Inflammatory macrophage (primary cell): ENCODE measurements at regions not wholly inside any gene's neighbourhood (a gene's known extent, or its start where the extent isn't known, plus 50 kb on each side); places are given as distances from the start of the nearest gene placed in this dataset.

Source experiments
- DNase-seq, 2 donors: peaks; one replicate each; pipeline ENCODE4 v3.0.0-alpha.2; 2020 to 2022

DNA sequence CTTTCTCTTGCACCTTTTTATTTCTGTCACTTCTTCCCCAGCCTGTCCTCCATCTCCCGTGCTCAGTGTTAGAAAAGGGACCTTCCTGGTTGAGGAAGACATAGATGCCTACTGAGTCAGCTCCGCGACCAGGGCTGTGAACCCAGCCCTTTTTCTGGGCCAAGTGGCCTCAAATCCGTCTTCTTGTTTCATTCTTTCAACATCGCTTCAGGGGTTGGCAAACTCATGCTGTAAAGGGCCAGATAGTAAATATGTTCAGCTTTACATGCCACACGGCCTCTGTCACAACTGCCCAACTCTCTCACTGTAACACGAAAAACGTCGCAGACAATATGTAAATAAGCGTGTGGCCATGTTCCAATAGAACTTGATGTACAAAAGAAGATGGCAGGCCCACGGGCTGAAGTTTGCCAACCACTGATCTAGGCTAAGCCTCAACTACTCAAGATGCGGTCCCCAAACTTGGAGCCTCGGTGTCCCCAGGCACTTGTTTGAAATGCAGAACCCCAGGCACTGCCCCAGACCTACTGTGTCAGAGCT lies 338.4 kb downstream of the MN1 start:
- no peak for DNase-seq

DNA sequence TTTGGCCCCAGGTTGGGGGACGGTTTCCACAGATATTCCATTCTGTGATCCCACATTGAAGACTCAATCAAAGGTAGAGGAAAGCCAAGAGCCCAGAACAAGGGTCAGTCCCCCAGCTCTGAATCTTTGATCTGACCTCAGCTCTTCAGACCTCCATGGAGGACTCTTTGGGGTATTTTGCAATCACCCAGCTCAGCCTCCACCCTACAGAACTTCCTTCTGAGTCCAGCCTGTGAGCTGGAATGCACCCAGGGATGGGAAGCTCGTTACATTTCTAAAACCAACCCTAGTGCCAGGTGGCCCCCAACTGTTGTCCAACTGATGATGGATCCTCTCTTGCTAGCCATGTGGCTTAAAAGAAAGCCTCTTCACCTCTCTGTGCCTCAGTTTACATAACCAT lies 335.3 kb downstream of the MN1 start:
- no peak for DNase-seq

DNA sequence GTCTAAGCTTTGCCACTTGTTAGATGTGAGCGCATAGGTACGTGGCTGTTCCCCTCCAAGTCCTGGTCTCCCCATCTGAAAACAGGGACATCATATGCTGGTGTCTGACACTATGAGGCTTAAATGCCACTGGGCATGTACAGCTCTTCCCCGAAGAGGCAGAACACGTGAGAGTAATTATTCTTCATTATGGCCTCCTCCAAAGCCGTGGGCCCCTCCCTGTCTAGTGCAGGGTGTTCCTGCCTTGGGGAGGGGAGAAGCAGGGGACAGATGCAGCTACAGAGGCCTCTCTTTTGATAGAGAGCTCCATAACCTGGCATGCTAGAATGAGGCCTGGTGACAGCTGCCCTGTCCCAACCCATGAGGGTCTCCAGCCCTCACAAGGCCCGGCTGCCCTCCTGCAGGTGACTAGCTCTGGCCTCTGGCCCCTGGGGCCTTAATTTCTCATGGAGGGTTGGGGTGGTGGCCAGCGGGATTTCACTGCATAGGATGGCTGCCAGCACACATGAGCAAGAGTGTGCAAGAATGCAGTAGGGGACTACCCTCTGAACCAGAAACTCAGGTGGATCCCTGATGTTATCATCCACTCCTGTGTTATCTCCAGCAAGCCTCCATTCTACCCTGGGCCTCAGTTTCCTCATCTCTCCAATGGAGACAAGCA lies 334.6 kb downstream of the MN1 start:
- no peak for DNase-seq

DNA sequence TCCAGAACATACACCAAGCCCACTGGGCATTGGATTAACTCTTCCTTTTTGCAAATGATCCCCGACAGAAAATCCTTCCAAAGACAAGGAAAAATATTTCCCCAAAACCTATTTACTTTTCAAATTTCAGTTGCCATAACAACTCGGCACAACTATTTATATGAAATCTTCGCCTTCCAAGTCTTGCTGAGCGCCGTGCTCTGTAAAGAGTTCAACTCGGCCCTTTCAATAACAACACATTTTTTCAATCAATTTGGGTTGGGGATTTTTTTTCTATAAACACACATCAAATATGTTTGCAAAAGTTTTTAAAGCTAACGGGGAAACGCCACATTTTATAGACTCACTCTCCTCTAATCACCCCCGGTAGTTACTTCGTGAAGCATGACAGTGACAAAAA lies 333.8 kb downstream of the MN1 start:
- DNase-seq: no peak

DNA sequence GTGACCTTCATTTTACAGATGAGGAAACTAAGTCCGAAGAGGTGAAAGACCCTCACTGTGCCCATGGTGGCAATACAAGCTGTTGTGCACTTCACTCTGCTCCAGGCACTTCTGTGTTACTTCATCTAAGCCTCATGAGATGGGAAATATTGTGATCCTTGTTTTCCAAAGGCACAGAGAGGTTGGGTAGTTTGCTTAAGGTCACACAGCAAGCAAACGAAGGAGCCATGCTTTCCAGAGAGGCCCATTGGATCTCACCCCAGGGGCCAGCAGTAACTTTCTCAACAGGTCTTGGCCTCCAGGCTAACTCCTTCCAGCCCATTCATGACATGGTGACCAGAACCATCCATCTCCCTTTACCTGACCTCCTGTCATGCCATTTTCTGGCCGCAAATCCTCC lies 332.8 kb downstream of the MN1 start:
- DNase-seq: no peak

DNA sequence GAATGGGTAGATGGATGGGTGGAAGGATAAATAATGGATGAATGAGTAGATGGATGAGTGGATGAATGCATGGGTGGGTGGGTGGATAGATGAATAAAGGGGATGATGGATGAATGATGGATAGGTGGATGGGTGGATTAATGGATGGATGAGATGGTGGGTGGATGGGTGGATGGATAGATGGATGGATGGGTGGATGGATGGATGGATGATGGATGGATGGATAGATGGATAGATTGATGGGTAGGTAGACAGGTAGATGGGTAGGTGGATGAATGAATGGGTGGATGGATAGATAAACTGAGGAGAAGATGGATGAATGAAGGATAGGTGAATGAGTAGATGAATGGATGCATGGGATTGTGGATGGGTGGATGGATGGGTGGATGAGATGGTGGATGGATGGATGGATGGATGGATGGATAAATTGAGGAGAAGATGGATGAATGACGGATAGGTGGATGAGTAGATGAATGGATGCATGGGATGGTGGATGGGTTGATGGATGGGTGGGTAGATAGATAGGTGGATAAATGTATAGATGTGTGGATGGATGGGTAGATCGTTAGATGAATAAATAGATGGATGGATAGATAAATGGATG lies 331.3 kb downstream of the MN1 start:
- DNase-seq: no peak

DNA sequence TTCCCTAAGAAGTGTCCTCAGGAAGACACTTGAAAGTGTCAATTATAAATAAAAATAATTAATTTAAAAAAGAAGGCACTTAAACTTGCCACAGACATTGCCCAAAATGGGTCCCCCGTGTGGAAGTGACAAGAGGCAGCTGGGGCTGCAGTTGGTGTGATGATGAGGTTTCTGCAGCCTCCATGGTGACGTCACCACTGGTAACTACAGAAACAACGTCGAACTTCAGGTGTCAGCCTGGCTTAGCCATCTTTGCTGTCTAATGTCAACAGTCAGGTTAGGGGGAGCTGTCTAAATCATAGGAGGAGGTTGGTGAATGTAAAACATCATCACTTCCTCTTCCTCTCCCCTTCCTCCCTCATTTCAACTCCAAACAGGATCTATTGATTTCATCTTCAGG lies 328.6 kb downstream of the MN1 start:
- no peak for DNase-seq

DNA sequence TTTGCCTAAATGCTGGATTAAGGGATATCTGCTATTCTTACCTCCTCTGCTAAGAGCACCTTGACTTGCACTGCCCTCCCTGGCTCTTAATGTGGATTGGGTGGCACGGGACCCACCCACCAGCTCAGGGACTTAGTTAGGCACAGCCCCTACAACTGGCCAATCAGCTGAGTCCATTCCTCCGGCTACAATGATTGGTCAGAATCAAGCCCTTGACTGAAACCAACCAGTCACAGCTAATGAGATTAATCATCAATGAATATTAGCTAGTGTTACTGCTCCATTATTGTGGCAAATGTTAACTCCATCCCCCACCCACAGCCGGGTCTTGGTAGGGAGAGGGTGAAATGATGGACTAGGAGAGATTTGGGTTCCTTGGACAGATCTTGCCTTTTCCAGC lies 328.0 kb downstream of the MN1 start:
- no peak for DNase-seq

DNA sequence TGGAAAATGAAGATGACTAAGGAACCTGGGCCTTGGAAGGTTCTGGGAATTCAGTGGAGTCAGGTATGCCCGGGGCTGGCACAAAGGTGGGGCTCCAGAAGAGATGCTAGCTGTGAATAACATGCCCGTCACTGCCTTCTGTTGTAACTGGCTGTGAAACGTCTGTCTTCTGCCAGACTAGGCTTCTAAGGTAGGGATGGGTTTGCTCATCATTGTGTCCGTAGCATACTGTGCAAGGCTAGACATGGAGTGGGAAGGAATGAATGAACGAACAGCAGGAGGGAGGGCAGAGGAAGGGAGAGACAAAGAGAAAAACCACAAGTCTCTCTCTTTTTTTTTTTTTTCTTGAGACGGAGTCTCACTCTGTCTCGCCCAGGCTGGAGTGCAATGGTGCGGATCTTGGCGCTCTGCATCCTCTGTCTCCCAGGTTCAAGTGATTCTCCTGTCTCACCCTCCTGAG lies 327.4 kb downstream of the MN1 start:
- DNase-seq: no peak

DNA sequence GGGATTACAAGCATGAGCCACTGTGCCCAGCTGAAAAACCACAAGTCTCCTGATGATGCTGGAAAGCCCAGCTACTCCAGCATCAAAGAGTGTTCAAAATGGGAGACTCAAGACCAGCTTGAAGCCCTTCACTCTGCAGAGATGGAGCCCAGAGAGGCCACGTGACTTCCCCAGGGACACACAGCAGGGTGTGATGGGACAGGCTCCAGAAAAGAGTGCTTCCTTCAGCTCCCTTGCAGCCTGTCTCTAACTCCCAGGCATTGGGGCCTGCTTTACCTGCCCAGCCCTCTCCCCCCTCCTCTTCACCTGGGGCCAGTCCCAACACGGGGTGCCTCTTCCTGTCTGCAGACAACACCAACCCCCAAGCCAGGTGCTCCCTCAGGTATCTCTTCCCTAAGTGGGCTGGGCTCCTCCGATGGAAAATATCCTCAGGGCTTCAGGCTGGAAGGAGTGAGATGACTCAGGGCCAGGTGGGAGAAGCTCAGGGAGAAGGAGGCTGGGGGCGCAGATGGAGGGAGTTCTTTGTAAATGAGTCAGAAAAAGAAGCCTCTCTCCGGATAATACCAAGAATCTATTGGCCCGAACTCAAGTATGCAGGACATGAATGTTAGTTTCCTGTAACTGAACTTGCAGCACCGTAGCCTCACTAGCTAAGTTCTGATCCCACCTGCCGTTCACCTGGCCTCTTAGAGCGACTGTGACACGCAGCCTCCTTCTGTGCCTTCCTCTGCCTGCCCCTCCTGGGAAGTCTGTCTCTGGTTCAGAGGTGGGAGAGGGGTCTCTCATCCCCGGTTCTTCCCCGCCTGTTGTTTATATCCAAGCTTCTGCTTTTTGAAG lies 326.6 kb downstream of the MN1 start:
- DNase-seq: no peak

DNA sequence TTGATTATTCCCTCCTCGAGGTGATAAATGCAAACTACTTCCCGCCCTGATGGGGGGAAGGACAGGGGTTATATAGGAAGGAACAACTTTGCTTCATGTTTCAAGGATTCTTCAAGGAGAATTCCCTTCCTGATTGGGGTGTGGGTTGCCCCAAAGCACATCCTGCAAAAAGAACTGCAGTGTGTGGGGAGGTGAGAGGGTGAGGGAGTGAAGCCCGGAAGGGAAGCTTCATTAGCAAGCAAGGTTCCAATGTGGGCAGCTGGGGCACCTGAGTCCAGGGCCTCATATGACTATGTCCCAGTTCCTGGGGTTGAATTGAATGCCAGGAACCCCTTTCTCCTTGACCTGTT lies 326.0 kb downstream of the MN1 start:
- DNase-seq: no peak

DNA sequence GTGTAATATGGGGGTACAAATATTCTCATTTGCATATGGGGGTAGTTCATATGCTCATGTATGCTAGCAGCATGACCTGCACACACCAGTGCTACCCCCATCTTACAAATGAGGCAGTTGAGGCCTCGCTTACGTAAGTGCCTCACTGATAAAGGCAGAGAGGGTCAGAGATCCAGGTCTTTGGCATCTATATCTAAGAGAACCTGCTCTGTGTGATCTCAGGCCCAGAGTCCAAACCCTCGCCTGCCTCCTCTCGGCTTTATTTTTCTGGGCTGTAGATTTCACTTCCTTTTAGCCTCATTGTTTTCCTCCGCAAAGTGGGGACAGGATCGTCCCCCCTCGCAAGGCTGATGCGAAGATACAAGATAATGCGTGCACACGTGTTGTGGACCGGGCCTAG lies 325.2 kb downstream of the MN1 start:
- DNase-seq: no peak

DNA sequence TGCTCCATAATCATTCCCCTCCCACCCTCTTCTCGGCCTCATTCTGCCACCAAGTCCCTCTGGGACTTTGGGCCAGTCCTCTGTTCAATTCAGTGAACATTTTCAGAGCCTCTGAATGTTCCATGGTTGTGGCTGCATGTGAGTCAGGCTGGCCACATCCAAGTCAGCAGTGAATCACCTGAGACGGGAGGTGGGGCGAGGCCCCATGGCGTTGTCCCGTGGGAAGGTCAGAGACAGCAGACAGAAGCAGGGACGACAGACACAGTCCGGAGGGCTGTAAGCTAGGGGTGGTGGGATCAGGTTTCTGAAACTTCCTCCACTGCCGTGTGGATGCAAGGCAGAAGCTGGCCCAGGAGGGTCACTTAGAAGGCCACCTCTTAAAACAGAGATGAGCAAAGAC lies 324.8 kb downstream of the MN1 start:
- no peak for DNase-seq

DNA sequence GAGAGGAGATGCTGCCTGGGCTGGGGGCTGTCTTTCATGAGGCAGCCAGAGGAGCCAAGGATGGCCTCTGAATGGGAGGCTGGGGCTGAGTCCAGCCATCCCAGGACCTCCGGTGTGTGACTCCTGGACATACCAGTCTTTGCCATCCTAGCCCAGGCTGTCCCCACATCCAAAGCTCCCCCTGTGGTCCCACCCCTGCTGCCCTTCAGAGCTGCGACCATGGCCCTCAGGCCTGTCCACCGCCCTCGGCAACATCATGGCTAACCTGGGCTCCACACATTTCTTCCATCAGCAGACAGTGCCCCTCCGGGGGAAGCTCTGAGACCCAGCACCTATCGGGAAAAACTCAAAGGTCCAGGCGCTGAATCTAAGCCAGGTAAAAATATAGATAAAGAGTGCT lies 324.4 kb downstream of the MN1 start:
- DNase-seq: no peak

DNA sequence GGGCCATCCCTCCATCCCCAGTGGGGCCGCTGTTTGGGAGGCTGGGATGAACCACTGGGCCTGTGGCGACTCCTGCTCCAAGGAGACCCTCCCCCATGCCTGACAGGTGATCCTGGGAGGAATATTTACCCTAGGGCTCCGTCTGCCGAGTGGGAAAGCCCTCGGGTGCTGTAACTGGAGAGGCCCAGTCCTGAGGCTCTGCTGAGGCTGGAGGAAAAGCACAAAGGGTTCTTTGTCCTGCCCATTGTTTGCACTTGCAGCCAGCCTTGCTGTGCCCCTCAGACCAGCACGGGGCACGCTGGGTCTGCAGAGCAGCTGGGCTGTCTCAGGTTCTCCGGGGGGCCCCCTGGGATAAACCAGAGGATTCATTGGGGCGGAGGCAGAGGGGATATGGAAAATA lies 321.1 kb downstream of the MN1 start:
- DNase-seq: no peak

DNA sequence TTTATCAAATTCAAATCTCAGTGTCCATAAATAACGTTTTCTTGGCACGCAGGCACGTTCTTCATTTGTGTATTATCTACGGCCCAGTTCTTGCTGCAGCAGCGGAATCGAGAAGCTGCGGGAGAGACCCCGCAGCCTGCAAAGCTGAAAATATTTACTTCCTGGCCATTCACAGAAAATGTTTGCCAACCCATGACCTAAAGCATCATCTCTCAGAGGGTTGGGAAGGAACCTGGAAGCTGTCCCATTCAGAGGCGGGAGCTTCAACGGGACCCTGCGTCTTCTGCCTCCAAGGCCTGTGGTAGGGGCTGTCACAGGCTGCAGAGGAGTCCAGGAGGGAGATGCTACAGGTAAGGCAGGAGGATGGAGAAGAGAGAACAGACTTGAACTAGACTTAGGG lies 319.2 kb downstream of the MN1 start:
- no peak for DNase-seq

DNA sequence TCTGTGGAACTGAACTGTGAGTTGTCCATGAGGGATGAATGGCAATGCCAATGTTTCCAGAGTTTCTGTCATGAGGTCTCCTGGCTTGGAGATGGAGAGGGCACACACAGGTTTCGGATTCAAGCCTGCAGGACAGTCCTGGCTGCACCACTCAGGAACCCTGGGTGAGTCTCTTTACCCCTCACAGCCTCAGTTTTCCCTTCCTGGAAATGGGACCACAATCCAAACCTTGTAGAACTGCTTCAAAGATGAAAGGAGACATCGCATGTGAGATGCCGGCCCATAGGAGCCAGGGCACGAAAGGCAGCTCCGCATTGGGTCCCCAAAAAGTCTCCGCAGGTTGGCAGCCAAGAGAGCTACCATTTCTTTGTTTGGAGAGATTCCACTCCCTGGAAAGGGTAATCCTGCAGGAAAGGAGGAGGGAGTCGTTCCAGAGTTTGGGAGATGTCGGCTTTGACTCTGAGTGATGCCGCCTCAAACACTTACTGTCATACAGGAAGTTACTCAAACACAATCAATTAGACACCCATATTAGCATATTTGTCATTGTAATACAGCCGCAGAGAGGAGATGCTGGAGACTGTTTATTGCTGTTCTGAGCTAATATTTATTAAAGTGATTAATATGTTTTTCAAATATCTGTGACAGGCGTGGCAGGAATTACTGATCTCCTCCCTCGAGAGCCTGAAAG lies 318.3 kb downstream of the MN1 start:
- no peak for DNase-seq

DNA sequence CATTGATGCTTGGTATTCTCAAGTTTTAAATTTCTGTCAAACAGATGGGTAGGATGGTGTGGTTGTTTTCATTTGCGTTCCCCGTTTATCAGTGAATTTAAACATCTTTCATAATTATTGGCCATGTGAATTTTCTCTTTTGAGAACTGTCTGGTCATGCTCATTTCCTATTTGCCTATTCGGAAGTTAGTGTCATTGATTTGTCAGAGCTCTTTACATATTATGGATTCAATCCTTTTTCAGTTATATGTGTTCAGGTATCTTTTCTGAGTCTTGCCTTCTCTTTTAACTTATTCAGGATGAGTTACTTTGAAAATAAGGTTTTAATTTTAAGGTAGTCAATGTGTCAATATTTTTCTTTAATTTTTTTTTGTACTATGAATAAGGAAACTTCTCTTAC lies 315.7 kb downstream of the MN1 start:
- no peak for DNase-seq

DNA sequence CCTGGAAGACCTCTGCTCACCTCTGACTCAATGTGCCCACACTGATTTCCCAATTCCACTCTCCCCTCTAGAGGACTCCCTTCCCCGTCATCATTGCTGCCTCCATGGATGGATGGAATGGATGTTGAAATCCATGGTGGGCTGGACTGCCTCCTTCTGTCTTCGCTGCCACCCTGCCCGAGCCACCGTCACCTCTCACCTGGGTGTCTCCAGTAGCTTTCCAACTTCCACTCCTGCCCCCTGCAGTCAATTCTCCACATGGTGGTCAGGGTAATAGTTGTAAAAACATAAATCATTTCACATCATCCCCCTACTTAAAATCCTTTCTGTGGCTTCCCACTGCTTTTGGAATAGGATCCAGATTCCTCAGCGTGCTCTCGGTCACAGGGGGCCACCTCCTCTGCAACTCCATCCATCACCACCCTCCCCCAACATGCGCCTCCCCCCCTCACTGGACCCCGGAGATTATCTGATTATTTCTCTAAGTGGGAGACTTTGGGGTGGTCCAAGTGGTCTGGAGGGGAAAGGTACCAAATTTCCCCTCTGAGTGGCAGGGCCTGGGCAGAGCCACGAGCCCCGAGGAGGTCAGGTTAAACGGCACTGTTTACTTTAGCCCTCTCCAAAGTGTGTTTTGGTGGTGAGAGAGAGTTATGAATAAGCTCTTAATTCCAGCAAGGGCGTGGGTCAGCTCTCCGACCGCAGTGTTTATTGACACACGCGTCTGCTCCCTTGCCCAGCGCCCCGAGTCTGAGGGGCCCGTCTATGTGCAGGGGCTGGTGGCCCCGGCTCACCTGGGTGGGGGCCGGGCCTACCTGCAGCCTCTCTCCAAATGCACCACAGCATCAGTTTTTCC lies 313.7 kb downstream of the MN1 start:
- DNase-seq: no peak

DNA sequence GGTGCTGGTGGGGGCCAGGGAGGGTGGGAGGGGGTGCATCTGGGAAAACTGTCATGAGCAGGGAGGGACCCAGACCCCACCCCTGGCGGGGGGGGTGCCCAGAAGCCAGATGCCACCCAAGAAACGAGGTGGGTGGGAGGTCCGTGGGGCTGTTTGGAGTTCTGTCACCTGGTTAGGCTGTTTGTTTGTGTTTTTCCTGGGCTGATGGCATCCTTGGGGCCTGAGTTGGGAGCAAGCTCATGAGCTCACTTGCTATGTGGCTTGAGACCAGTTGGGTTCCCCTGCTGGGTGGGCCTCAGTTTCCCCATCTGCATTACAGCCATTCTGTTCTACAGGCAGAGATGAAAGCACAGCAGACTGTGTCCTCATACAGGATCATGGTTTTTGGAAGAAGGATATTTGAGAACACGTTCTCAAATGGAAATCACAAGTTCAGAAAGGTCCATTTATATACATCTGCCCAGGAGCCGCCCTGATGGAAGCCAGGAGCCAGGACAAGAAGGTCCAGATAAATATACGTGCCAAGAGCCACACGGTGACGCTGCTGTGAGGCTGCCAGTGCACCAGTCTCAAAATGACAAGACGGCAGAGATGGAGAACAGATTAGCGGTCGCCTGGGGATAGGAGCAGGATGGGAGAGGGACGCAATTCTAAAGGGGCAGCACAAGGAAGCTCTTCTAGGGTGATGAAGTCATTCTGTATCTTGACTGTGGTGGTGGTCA lies 312.9 kb downstream of the MN1 start:
- DNase-seq: no peak

DNA sequence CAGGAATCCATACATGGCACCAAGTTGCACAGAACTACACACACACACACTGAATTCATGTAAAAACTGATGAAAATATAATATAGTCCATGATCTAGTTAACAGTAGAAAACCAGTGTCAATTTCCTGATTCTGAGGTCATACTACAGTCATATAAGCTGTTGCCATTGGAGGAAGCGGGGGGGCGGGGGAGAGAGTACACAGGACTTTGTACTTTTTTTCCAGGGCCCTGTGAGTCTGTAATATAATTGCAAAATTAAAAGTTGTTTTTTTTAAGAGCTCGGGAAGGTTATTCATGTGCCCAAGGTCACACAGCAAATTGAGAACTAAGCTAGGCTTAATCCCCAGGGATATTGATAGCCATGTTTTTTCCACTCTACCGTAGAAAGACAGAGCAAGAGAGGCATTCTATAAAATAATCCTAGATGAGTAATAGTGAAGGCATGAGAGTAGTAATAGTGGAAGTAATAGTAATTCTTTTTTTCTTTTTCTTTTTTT lies 312.3 kb downstream of the MN1 start:
- no peak for DNase-seq
